GM18502 (cell line): ENCODE measurements at regions not wholly inside any gene's neighbourhood (a gene's known extent, or its start where the extent isn't known, plus 50 kb on each side); places are given as distances from the start of the nearest gene placed in this dataset.

ENCODE experiments used
- ATAC-seq: cut with Tn5 transposase; IDR thresholded peaks from one replicate; pipeline ENCODE4 v1.9.1; 2021; ENCODE audit warnings: mild to moderate bottlenecking; ENCODE audit not compliant: unreplicated experiment, poor library complexity

- no peak for ATAC-seq
Observed at GRCh38 chr11:64499261-64500004, 56.3 kb upstream of the SLC22A11 start.

DNA sequence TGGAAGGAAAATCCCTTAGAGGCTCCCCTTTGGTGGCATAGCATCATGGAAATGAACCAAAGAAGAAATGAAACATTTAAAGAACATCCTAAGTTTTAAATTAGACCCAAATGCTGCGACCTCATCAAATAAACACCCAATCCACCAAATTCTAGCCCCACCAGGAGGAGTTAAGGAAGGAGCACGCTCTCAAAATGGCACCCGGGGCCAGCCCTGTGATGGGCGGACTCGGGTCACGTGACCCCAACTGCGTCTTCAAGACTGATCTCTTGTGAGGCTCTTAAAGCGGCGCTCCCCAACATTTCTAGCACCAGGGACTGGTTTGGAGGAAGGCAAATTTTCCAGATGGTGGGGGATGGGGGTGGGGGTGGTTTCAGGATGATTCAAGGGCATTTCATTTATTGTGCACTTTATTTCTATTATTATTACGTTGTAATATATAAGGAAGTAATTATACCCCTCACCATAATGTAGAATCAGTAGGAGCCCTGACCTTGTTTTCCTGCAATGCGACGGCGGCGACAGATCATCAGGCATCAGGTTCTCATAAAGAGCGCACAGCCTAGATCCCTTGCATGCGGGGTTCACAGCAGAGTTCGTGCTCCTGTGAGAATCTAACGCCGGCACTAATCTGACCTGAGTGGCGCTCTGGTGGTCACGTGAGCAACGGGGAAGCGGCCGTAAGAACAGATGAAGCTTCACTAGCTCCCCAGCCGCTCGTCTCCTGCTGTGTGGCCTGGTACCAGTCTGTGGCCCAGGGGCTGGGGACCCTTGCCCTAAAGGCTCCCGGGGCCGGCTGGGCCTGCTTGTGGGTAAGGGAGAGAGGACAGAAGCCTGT lies 55.3 kb upstream of the SLC22A11 start:
- ATAC-seq, result no peak

DNA sequence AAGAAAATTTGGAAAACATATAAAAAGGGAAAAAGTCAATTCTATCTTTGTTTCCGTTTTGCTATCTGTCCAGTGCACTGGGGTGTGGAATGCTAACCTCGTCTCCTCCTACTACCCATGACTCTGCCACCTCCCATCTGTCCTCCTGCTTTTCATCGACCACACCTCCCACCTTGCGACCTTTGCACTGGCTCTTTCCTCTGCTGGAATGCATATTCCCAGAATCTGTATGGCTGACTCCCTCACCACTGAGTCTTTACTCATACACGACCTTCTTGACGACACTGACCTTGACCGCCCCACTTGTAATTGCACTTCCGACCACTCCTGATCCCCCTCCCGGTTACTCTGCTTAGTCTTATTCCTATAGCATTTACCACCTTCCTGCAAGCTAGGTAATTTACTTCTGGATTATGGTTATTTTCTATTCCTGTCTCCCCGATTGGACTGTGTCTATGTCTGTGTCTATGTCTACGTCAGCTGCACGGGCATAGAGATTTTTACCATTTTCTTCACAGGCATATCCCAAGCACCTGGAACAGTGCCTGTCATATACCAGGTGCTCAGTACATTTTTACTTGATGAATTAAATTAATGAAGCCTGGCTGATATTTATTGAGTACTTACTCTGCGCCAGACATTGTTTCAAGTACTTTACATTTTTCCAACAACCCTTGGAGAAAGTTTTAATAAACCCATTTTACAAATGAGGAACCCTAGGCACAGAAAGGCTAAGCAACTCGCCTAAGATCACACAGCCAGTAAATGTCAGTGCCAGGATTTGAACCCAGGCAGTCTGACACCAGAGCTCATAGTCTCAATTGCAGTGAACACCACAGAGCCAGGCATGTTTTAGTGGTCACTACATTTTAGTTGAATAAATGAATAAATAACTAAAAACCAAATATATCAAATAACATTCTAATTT lies 54.0 kb upstream of the SLC22A11 start:
- no peak for ATAC-seq

- no peak for ATAC-seq
Observed at GRCh38 chr11:64502634-64503033, 53.1 kb upstream of the SLC22A11 start.

DNA sequence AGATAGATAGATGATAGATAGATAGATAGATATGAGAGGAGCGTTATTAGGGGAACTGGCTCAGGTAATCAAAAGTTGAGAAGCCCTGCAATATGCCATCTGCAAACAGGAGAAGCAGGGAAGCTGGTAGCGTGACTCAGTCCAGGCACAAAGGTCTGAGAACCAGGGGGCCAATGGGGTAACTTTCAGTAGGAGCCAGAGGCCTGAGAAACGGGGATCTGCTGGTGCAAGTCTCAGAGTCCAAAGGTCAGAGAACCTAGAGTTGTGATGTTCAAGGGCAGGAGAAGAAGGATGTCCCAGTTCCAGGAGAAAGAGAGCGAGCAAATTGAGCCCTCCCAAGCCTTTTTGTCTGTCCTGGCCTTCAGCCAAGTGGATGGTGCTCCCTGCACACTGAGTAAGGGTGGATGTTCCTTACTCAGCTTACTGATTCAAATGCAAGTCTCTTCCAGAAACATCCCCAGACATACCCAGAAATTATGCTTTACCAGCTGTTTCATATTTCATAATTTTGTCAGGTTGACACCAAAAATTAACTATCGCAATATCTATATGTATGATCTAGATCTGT lies 52.5 kb upstream of the SLC22A11 start:
- no peak for ATAC-seq

GRCh38 chr11:64504999-64505398 lies 50.7 kb upstream of the SLC22A11 start:
- no peak for ATAC-seq
